Fibroblast of skin of left quadriceps (primary cell): ENCODE measurements at regions not wholly inside any gene's neighbourhood (a gene's known extent, or its start where the extent isn't known, plus 50 kb on each side); places are given as distances from the start of the nearest gene placed in this dataset.

Experiments used
- DNase-seq, 2 experiments: peaks; one replicate each; pipeline ENCODE4 v3.0.0-alpha.2; 2013; ENCODE audit warnings: low read depth in 2 of 2

DNA sequence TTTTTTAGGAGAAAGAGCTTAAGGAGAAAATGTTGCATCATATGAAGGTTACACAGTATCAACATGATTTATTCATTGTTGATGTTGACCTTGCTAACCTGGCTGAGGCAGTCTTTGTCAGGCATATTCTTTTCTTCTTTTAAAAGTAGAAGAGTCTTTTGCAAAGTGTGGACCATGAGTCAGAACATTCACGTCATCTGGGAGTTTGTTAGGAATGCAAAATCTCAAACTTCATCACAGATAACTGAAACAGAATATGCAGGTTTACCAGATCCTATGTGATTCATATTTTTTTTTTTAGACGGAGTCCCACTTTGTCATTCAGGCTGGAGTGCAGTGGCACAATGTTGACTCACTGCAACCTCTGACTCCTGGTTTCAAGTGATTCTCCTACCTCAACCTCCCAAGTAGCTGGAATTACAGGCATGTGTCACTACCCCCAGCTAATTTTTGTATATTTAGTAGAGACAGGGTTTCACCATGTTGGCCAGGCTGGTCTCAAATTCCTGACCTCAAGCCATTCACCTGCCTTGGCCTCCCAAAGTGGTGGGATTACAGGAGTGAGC, 530.4 kb upstream of the BTBD3 start:
- peak; percentile 65 to 70 for DNase-seq

DNA sequence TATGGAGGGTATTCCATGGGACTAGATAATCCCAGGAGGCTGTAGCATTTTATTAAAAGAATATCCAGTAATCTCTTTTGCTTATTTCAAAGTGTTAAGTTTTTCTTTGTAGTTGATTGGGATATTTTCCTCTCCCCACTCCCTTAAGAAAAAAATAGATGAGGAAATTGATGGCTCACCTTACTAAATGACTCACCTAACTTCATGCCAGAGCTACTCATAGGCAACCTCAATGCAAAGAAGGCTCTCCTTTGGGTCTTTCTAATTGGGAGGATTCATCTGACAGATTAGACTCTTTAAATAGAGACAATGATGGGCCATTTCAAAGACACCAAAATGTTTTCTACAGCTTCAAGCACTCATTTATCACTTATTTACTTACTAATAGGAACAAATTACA, 528.5 kb upstream of the BTBD3 start:
- no peak for DNase-seq

DNA sequence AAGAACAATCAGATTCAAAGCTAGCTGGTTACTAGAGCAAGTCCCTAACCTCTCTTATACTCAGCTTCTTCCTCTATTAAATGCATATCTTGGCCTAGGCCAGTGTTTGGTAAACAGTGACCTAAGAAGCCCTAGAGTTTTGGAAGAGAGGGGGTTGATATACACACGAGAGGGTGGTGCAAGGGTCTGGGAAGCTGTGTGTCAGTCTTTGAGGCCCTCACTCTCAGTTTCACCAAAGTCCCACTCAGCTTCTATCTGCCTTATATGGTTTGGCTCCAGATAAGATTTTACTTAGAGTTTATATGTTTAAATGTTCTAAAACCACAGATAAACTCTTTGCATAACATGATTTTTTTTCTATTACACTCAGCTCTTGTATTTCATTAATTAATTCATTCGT, 526.1 kb upstream of the BTBD3 start:
- no peak for DNase-seq

- peak; percentile 84 for DNase-seq
Measured at GRCh38 chr20:11394145-11394833, 523.4 kb upstream of the BTBD3 start.

DNA sequence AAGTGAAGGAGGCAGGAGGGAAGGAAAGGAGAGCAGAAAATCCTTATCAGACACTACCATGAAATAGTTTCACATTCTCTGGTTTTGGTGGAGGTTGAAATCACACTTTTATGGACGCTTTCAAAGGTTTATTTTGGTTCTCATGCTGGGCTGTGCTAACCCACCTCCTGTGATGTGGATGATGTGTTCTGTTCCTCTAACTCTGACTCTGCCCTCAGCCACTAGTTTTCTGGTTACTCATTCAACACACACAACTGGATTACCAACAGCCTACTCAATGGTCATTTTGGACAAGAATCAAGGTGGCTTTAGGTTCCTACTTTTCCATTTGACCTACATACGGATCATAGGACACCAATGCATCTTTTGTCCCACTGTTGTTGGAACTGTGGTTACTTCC, 522.1 kb upstream of the BTBD3 start:
- DNase-seq = no peak

DNA sequence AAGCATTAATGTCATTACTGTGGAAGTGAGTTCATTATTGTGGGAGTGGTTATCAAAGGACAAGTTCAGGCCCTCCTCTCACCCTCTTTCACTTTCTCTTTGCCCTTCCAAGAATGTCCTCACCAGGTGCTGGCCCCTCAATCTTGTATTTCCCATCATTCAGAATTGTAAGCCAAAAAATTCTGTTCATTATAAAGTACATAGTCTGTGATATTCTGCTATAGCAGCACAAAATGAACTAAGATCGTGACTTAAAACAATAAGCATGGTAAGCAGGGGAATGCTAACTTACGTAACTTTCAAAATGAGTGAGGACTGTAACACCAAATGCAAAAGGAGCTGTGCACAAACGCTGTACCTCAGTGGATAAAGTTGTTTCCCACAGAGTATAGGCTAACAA, 515.7 kb upstream of the BTBD3 start:
- no peak for DNase-seq

DNA sequence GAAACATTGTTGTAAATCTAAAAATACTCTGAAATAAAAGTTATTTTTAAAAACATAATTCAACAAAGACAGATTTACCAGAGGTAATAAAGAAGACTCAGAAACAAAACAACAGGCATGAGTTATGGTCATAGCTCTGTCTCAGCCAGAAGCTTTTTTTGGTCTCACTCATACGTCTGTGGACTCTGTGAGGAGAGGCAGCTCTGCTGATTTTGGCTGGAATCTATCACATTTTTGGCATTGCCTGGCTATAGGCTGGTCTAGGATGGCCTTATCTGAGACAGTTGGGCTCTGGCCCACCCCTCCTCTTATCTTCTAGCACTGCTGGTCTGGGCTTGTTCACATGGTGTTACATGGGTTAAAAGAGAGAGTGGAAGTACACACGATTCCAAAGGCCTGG, 514.0 kb upstream of the BTBD3 start:
- no peak for DNase-seq

DNA sequence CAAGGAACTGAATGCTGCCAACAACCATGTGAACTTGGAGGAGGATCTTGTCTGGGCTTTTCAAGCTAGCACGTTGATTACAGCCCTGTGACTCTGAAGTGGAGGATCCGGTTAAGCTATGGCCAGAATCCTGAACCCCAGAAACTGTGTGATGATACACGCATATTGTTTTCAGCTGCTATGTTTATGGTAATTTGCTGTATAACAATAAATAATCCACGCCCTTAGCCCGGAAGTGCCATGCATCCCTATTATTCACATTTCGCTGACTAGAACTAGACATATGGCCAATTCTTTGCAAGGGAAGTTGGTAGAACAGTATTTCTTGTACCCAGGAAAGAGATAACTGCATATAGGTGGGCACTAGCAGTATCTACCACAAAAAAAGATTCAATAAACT, 510.8 kb upstream of the BTBD3 start:
- DNase-seq = no peak

- DNase-seq = no peak
Measured at GRCh38 chr20:11409561-11409960, 508.1 kb upstream of the BTBD3 start.

DNA sequence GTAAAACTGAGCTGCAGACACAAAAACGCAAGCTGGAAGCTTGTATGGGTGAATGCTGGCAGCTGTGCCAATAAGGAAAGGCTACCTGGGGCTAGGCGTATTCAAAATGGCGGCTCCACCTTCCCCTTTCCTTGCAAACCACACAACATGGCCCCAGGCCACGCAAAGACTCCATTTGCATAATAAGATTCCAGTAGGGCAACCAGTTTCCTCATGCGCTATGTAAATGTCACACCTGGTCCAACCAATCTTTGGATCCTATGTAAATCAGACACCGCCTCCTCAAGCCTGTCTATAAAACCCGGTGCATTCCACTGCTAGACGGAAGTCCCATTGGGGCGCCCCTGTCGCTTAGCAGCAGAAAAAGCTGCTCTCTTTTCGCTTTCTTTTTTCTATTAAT, 505.9 kb upstream of the BTBD3 start:
- no peak for DNase-seq

DNA sequence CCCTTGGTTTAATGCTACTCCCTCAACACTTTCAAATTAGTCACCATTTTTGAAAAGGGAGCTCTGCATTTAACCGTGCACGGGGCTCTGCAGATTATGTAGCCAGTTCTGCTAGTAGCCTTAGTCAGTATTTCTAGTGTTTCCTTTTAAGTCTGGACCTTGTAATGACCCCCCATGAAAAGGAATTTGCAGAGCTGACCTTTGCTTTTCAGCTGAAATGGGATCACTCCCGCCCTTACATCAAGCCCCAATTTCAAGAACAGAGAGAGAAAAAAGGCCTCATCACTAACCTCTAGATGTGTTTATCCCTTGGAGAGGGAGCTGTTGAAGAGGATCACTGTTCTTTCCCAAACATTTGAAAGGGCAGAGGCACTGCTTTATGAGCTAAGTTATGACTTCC, 490.7 kb upstream of the BTBD3 start:
- DNase-seq = no peak

- no peak for DNase-seq
Measured at GRCh38 chr20:11429168-11429567, 488.5 kb upstream of the BTBD3 start.

DNA sequence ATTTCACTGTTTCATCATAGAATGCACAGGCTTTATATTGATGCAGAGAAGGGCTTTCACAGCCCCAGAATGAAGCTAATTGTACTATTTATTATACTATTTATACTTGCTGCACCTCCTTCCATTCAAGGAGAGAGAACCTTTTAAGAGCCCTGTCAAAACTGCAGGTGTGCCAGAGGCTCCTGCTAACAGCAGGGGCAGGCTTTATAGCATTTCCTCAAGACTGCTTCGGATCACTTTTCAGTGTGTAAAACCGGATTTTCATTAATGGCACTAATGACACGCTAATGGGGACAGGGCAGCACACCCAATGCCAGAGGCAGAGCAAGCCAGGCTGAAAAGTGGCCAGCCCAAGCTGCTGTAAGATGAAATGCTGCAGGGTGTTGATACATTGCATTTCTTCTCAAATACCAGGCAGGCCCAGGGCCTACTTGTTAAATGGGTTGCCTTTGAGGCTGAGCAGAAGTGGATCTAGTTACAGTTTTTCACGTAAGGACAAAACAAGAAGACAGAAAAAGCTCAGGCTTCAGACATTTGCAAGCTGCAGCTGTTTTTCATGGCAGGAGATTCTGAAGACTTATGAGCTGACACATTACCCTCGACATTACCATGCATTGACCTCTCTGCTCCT, 487.7 kb upstream of the BTBD3 start:
- no peak for DNase-seq

DNA sequence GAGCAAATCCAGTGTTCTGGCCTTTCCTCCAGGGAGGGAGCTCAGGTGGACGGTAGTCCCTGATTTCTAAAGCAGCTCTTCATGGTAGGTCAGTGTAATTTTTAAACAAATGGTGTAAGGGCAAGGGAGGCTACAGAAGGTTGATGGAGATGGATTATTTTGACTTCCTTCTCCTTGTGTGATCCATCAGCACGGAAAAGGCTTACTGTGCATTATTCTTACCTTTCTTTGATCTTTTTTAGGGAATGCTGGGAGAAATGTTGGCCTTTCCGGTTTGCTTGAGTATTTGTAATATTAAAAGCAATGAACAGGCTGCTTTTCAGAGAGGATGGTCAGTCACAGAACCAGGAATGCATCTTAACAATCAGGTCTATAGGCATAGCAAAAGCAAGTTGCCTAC, 487.0 kb upstream of the BTBD3 start:
- no peak for DNase-seq

DNA sequence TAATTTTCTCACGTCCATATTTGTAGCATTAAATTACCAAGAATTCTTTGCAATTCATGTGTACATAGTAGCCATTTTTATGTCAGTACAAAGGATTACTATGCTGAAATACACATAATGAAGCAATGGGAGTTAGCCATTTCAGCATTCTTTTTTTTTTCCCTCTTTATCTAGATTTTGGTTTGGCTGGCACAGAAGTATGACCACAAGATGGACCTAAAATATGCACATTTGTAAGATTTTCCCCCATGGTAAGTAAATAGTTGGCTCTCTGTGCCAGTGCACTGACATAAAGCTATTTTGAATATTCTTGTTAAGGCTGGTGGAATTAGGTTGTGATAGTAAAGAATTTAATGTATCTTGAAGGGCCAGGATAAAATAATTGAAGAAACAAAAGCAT, 486.1 kb upstream of the BTBD3 start:
- DNase-seq = no peak

GRCh38 chr20:11432407-11432806, 485.3 kb upstream of the BTBD3 start:
- peak; percentile 70 to 71 for DNase-seq

DNA sequence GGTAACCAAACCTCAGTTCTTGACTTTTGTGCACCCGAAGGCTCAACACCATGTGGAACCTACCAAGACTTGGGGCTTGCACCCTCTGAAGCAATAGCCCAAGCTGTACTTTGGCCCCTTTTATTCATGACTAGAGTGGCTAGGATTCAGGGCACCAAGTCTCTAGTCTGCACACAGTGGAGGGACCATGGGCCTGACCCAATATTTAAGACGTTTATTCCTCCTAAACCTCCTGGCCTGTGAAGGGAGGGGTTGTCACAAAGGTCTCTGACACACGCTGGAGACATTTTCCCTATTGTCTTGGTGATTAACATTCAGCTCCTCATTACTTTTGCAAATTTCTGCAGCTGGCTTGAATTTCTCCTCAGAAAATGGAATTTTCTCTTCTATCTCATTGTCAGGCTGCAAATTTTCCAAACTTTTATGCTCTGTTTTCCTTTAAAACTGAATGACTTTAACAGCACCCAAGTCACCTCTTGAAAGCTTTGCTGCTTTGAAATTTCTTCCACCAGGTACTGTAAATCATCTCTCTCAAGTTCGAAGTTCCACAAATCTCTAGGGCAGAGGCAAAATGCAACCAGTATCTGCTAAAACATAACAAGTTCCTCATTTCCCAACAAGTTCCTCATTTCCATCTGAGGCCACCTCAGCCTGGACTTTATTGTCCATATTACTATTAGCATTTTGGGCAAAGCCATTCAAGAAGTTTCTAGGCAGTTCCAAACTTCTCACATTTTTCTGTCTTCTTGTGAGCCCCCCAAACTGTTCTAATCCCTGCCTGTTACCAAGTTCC, 481.4 kb upstream of the BTBD3 start:
- DNase-seq = no peak

GRCh38 chr20:11437090-11437489, 480.6 kb upstream of the BTBD3 start:
- DNase-seq = no peak

- DNase-seq = no peak
Measured at GRCh38 chr20:11437611-11438380, 479.9 kb upstream of the BTBD3 start.

DNA sequence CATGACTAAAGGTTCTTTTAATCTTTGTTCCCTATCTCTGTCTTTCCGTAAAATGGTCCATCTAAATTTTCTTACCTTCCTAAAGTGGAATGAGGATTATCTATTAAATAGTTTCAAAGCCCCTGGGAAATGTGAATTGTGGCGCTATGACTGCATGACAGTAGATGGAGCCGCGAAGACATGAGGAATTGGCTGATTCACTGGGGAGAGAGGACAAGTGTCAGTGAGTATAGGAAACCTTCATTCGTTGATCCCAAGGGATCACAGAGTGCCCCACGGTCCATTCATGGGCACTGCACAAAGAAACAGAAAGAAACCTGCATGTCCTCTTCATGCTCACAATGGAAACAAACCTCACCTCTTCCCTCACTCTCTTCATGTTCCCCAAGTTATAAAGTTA, 479.3 kb upstream of the BTBD3 start:
- DNase-seq = no peak

DNA sequence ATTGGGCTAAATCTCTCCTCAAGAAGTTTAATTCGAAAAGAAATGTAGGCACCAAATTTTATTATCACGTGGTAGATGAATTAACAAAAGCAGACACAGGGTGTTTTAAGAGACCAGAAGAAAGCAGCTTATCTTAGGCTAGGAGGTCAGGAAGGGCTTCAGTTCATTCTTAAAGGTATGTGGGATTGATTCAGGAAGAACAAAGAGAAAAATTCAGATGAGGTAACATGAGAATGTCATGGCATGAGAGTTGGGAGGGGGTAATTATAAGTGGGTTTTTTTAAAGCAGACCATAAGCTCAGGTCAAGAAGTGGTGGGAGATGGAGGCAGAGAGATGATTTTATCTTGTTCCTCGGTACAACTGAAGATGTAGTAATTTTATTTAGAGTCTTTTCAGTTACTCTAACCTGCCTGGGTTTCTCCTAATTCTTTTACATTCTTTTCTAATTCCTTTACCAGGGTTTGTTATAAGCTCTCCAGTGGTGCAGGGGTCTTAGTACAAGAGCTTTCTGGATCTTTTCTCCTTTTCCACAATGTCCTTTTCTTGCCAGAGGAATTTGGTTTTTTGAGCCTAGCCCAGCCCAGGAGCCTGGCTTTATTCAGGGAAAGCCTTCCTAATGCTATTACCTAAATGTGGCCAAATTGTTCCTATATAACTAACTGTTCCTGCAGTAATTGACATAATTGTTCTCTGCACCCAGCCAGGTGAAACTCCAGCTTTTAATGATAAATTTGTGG, 474.1 kb upstream of the BTBD3 start:
- DNase-seq = no peak
